Endothelial cell of umbilical vein (primary cell): ENCODE measurements at regions not wholly inside any gene's neighbourhood (a gene's known extent, or its start where the extent isn't known, plus 50 kb on each side); places are given as distances from the start of the nearest gene placed in this dataset.

Source experiments
- CTCF ChIP-seq, 2 donors: IDR thresholded peaks; 1 replicate in 1 of 2; 2 replicates in 1 of 2; pipeline ENCODE4 v1.5.1; 2011; ENCODE audit warnings: low read length in 2 of 2, mild to moderate bottlenecking in 2 of 2, moderate library complexity in 2 of 2, control low read depth in 1 of 2, inconsistent platforms in 1 of 2, low read depth in 1 of 2; ENCODE audit not compliant: insufficient read depth in 1 of 2; ENCODE audit errors: extremely low read depth in 1 of 2
- EZH2 ChIP-seq: IDR thresholded peaks from 2 replicates; pipeline ENCODE4 v1.6.1; 2012; ENCODE audit warnings: borderline replicate concordance, low read depth, mild to moderate bottlenecking, moderate library complexity, low read length, inconsistent platforms; ENCODE audit not compliant: severe bottlenecking
- JUN ChIP-seq: IDR thresholded peaks from 2 replicates; pipeline ENCODE4 v1.6.1; 2011; ENCODE audit warnings: borderline replicate concordance, low read depth; ENCODE audit not compliant: insufficient read length, insufficient read depth
- MAX ChIP-seq: IDR thresholded peaks from 2 replicates; pipeline ENCODE4 v1.6.1; 2011; ENCODE audit not compliant: insufficient read depth, insufficient read length
- POLR2A ChIP-seq: IDR thresholded peaks from 2 replicates; pipeline ENCODE4 v1.6.1; 2012; ENCODE audit warnings: low read depth, mild to moderate bottlenecking, control low read depth, low read length

GRCh38 chr6:99184696-99185095 lies 164.8 kb downstream of the FAXC start:
- TF ChIP-seq MAX (no peak), CTCF (IDR thresholded peaks at IDR 0.05; ENCODE audit: extremely low read depth in 1 of 2, insufficient read depth in 1 of 2, low read depth in 1 of 2, low read length in 2 of 2) (no peak), EZH2 (no peak), POLR2A (no peak), JUN (no peak)
